IPS-NIHi11 (cell line): ENCODE measurements at regions not wholly inside any gene's neighbourhood (a gene's known extent, or its start where the extent isn't known, plus 50 kb on each side); places are given as distances from the start of the nearest gene placed in this dataset.

Experiments
- DNase-seq: peaks from one replicate; pipeline ENCODE4 v3.0.0; 2012; ENCODE audit warnings: mixed read lengths, low spot score

GRCh38 chr3:171956181-171956683 is 83.1 kb upstream of the FNDC3B start:
- no peak for DNase-seq

GRCh38 chr3:171956705-171957104 is 82.7 kb upstream of the FNDC3B start:
- no peak for DNase-seq

GRCh38 chr3:171959532-171960089 is 79.8 kb upstream of the FNDC3B start:
- DNase-seq, result no peak

DNA sequence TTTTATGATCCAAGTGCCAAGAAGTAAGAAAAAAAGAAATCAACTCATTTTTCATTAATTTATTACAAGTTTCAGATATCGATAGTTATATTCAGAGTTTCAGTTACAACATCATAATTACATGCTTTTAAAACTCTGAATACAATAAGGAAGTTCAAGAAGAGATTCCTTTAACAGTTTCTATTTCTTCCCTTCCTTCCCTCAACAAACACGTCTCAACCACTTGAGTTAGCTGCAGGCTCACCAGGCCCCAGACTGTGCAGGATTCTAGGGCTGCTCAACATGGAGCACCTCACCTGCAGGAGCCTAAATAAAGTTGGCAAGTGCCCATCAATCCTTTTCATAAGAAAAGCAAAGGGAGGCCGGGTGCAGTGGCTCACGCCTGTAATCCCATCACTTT is 79.2 kb upstream of the FNDC3B start:
- DNase-seq, result no peak

- DNase-seq, result no peak
Measured at GRCh38 chr3:171962137-171962720, 77.1 kb upstream of the FNDC3B start.

GRCh38 chr3:171963546-171963945 is 75.8 kb upstream of the FNDC3B start:
- no peak for DNase-seq

DNA sequence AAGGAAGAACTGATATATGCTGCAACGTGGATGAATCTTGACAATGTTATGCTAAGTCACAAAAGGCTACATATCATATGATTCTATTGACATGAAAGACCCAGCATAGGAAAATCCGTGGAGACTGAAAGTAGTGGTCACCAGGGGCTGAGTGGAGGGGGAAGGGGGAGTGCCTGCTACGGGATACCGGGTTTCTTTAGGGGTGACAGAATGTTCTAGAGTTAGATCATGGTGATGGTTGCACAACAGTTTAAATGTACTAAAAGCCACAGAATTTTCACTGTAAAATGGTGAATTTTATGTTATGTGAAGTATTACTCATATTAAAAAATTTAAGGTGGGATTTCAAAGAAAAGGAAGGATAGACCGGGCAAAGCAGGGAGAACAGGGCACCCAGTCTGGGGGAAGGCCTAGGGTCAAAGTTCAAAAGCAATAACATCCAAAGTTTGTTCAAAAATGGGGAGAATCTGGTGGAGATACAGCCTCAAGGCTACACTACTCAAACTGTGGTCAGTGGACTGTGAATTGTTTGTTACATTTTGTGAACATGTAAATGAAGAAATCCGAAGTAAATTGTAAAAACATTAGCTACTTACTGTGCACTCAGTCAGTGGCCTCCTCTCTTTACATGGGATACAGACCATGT is 74.2 kb upstream of the FNDC3B start:
- DNase-seq, result no peak

- no peak for DNase-seq
Measured at GRCh38 chr3:171966533-171967136, 72.7 kb upstream of the FNDC3B start.

- DNase-seq, result no peak
Measured at GRCh38 chr3:171967137-171967783, 72.1 kb upstream of the FNDC3B start.

GRCh38 chr3:171967932-171968678 is 71.3 kb upstream of the FNDC3B start:
- no peak for DNase-seq

DNA sequence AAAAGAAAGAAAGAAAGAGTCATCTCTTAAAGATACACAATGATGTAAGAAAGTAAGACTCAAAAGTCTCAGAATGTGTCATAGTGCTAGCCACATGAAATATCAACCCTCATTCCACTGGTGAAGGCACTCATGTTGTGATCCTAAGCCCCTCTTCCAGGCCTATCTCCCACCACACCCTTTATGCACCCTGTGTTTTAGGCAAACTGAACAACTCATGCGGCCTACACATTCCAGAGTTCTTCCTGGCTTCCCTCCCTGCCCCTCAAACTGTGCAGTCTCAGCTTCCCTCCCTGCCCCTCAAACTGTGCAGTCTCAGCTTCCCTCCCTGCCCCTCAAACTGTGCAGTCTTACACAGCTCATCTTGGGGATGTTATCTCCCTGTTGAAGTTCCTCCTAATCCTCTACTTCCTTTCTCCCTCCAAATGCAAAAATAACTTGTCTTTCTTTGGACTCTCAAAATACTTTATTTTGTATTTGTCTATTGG is 69.0 kb upstream of the FNDC3B start:
- DNase-seq, result no peak

- no peak for DNase-seq
Measured at GRCh38 chr3:171971919-171972514, 67.4 kb upstream of the FNDC3B start.

- no peak for DNase-seq
Measured at GRCh38 chr3:171972871-171973348, 66.5 kb upstream of the FNDC3B start.

GRCh38 chr3:171974986-171975837 is 64.2 kb upstream of the FNDC3B start:
- DNase-seq, result no peak

DNA sequence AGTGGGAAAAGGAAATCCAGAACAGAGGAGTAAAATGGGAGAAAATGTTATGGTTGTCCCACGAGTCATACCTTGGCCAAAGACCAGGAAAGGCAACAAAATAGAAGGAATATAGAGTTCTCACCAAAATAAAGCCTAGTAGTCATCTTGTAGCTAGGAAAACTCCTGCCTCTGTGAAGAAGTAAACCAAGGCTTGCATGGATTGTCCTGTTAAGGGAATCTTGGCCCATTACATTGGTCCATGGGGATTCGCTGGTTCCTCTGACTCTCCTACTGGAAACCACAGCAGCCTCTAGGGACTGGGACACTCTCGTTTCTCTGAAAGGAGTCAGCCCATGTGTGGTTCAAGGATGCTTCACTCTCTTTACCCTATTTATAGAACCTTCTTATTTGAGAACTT is 62.9 kb upstream of the FNDC3B start:
- no peak for DNase-seq

DNA sequence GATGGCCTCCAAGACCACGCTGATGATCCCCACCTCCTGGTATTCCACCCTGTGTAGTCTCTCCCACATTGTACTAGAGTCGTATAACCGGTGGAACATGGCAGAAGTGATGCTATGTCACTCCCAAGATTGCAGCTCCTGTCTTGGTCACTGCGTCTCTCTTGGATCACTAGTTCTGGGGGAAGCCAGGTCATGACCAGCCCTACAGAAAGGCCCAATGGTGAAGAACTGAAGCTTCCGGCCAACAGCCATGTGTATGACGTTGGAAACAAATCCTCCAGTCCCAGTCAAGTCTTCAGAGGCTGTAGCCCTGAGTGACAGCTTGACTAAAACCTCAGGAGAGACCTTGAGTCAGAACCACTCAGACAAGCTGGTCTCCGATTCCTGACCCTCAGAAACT is 61.9 kb upstream of the FNDC3B start:
- DNase-seq, result no peak

DNA sequence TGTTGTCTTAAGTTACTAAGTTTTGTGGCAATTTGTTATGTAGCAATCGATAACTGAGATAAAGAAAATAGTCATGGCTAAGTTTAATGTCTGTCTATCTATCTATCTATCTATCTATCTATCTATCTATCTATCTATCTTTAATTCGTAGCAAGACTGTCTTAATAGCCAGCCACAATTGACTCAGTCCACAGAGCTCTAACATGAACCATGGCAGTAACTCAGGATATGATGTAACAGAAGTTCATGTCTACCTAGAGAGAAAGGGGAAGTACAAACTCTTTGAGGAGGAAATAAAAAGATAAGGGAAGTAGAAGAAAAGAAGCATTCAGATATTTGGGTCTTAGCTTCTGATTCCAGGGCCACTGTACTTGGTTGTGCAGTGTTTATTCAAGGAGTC is 61.5 kb upstream of the FNDC3B start:
- DNase-seq, result no peak

- no peak for DNase-seq
Measured at GRCh38 chr3:171978390-171978789, 61.0 kb upstream of the FNDC3B start.

GRCh38 chr3:171979081-171979480 is 60.3 kb upstream of the FNDC3B start:
- no peak for DNase-seq

GRCh38 chr3:171980578-171981270 is 58.7 kb upstream of the FNDC3B start:
- DNase-seq, result no peak
